Fibroblast of the aortic adventitia (primary cell): ENCODE measurements at regions not wholly inside any gene's neighbourhood (a gene's known extent, or its start where the extent isn't known, plus 50 kb on each side); places are given as distances from the start of the nearest gene placed in this dataset.

Source experiments
- DNase-seq: peaks from one replicate; pipeline ENCODE4 v3.0.0-alpha.2; 2010; ENCODE audit warnings: low read depth
- H3K4me3 ChIP-seq: 2 replicates; pipeline ENCODE4 v1.5.1; 2011; ENCODE audit warnings: low read depth, mild to moderate bottlenecking, control low read depth, low read length, moderate library complexity
- CTCF ChIP-seq: IDR thresholded peaks from 2 replicates; pipeline ENCODE4 v1.5.1; 2011; ENCODE audit warnings: mild to moderate bottlenecking, low read length, control low read depth, inconsistent platforms; ENCODE audit not compliant: insufficient read depth

- no peak for TF ChIP-seq CTCF
- H3K4me3 ChIP-seq, result no peak overlapping the region
- no peak for DNase-seq
These were observed 272.6 kb downstream of the KCNN2 start for GRCh38 chr5:114634517-114634916.

GRCh38 chr5:114612406-114612805 is 250.5 kb downstream of the KCNN2 start:
- H3K4me3 ChIP-seq, result no peak overlapping the region
- no peak for DNase-seq
- no peak for TF ChIP-seq CTCF

- H3K4me3 ChIP-seq, result no peak overlapping the region
- no peak for DNase-seq
- no peak for TF ChIP-seq CTCF
These were observed 219.3 kb downstream of the KCNN2 start for GRCh38 chr5:114581136-114581535.

- no peak for TF ChIP-seq CTCF
- DNase-seq, result no peak
- H3K4me3 ChIP-seq, result no peak overlapping the region
These were observed 204.0 kb downstream of the KCNN2 start for GRCh38 chr5:114565871-114566270.

- H3K4me3 ChIP-seq, result no peak overlapping the region
- no peak for DNase-seq
- no peak for TF ChIP-seq CTCF
These were observed 203.3 kb downstream of the KCNN2 start for GRCh38 chr5:114565139-114565538.

- DNase-seq, result no peak
- no peak overlapping the region for H3K4me3 ChIP-seq
- TF ChIP-seq CTCF, result no peak
These were observed 199.5 kb downstream of the KCNN2 start for GRCh38 chr5:114561415-114561814.
